NCI-H345 (cell line): ENCODE measurements at regions not wholly inside any gene's neighbourhood (a gene's known extent, or its start where the extent isn't known, plus 50 kb on each side); places are given as distances from the start of the nearest gene placed in this dataset.
"Not testable (repeated sequence)": the region's sequence is repeated elsewhere in the genome, so short reads cannot be mapped to it uniquely, and the experiment has no call there.

ENCODE experiments used
- DNase-seq: peaks from one replicate; lab custom pipeline; 2025; lab: John Stamatoyannopoulos, UW

DNA sequence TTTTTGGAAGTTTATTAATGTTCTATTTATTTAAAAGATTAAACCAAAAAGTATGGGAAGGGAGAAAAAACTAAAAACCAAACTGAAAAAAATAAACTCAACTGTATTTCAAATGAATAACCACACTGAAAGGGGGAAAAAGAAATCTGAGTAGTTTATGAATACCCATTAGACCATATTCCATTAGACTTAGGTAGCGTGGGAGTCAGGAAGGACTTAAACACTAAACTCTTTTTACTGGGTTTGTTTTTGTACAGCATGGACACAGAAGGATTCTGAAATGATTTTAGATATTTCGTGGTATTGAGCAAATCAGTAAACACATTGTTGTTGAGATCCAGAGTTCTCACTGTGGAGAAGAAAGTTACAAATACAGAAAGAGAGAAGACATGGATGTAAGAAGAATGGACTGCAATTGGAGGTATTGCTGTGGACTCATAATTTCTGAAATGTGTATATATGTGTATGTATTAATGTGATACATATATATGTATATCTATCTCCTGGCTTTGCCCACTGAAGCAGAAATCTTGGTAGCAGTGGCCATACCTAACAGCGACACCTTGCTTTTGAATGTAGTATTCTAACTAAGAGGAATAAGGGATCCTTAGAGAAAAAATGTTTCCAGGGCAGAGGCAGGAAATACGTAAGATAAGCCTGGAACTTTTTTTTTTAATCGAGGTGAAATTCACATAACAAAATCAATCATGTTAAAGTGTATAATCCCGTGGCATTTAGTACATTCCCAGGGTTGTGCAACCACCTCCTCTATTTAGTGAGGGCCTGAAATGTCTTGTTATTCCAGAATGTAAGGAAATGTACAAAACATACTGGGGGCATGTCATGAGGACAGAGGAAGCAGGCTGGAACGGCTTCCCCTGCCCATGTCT, 228.8 kb downstream of the SMARCA2 start:
- no peak for DNase-seq

DNA sequence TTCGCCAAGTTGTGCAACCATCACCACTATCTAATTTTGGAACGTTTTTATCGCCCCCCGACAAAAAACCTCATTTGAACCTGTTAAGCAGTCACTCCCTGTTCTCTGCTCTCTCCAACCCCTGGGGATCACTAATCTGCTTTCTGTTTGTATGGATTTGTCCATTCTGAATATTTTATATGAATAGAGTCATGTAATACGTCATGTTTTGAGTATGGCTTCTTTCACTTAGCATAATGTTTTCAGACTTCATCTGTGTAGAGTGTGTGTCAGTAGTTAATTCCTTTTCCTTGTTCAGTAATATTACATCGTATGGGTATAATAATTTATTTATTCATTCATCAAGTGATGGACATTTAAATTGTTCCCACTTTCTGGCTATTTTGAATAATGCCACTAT, 232.2 kb downstream of the SMARCA2 start:
- no peak for DNase-seq

DNA sequence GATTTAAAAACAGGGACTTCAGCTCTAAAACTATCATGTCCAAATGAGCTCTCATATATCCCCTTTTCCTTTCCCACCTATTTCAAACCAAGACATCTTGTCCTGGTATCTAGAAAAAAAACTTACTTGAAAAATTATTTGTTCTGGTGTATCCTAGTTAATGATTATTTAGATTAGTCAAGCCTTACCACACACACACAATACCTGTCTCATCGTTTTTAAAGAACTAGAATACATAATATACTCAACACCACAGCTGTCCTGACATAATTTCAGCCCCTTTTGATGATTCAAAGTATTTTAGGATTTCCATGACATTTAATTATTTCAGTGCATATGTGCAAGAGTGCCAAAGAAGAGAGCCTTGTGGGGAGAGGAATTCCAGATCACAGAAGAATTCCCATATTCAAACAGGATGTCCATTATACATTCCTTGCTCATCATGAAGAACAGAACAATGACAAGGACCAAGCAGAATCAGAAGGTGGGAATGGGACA, 233.7 kb downstream of the SMARCA2 start:
- DNase-seq, result no peak

DNA sequence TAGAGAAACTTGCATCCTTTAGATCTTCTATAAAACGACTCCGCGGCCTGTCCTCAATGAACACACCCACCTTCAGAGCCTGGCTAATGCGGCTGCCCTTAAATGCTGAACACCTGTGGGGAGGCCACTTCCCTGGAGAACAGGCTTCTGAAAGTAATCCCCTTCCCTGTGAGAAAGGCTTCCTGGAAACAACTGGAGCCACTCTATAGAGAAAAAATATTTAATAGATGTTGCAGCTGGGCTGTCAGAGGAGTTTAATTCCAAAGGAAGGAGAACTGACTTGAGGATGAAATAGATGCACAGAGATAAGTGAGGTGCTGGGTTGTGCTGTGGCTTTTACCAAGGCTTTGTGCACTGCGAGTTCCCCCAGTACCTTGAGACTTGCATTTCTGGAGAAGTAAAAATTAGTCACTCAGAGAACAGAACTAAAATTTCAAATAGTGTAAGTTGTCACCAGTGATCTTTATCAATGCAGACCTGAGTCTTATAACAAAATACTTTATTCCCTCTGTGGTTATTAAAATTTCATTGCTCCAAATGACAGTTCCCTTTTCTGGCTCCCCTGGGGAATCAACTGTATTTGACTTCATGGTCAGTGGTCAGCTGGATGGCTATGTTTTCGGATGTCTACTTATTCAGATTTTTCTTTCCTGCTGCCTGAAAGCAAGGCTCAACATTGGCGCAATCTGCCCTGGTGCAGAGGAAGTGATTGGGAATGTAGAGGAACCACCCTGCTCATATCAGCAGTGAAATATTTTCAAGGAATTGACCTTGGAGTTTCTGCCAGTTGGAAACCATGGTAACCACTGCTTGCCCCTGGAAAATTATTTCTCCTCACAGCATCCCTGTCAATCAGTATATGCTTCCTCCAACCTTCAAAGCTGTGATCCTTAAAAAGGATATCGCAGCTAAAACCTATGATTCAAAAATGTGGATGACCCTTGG, 238.8 kb downstream of the SMARCA2 start:
- DNase-seq, result peak; percentile 4

DNA sequence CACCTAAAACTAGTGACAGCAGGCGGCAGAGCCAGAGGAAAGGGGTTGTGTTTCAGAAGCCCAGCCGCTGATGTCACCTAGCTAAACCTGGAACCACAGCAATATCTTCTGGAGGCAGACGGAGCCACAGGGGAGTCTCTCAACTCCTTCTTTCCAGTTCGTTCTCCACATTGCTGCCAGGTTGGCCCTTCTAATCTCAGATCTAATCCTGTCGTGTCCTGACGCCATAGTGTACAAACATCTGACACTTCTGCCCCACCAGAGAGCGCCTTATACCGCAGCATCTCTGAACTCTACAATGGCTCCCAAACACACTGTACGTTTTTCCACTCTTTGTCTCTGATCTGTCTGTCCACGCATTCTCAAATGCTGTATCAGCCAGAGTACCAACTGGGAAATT, 240.0 kb downstream of the SMARCA2 start:
- peak; percentile 16 for DNase-seq

DNA sequence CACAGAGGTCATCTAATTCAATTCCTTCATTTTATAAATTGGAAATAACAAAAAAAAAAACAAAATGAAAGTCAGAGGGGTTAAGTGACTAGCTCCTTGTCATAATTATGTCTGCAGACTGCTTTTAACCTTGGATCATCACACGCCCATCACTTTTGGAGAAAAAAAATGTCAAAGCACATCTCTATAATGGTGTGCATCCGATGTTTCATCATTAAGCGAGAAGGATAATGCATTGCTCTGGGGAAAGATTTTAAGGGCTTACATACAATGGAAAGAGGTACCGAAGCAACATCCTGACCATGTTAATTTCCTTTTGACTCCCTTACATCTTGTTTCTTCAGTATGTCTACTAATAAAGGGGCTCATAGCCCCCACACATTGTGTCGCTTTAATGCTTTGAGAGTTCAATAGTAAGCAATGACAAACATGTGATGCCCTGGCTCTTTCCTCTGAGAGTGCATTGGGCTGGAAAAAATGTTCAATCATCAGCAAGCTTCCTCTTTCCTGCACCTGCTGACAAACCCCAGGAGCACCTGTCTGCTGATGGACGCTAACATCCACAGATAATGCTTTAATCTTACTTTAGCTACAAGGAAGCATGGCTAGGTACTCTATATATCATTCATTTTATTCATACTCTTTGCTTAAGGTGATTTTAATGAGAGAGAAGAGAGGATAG, 242.2 kb downstream of the SMARCA2 start:
- peak; percentile 73 for DNase-seq

DNA sequence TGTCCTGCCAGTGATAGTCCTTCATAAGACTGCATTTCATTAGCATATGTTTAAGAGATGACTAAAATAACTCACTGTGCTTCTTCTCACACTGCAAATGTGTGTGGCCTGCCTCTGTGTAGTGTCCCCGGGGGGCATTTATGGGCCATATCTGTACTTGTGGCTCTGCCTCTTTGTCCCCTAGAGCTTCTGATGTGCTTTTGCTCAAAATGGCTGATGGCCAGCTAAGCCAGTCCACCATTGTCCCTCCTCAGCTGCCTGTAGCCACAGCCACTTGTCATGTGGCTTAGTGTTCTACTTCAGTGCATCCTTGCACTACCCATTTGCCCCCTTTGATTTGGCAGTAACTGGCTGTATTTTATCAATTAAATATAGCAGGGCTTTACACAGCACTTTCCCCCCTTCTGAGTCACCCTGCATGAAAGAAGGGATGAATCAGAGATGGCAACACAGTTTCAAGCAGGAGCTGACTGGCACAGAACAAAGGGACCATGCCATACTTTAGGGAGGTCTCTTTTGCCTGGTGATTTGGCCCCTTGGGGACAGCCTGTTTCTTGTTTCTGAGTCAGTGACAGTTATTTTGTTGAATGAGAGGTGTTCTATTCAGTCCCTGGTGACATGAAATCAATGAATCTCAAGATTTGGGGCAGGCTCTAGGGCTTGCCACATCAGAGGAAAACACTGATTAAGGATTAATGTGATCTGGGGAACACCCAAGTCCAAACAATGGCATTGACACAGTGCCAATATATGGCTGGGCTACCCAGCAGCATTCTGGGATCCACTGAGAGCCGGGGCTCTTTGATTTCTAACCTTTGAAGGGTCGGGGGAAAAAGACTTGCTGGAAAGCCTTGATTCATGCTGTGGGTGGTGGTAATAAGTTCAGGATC, 245.5 kb downstream of the SMARCA2 start:
- peak; percentile 75 for DNase-seq

DNA sequence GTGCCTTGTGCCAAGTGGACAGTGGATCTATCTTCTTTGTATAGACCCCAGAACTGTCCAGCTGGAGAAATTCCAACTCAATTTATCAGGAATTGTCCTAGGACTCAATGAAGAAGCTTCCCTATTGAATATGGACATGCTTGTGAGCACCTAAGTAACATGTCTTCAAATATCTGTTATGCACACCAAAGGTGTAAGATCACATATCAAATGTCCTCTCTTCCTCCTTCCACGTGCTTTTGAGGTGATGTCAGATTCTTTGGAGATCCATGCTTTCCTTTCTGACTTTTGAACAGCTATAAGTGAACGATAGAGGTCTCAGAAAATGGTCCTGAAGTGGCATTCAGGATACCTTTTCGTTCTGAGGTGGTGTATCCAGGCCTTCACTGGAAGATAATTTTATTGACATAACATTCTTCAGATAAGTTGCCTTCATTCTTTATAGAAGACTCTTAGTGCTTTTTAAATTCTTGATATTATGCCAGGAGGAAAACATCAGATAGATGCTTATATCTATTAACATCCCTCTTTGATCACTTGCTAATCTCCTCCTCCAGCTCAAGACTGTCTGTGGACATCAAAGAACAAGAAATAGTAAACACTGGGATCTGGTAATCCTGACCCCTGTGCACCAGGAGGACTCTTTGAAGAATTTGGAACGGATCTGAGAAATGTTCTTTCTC, 246.4 kb downstream of the SMARCA2 start:
- DNase-seq, result no peak

DNA sequence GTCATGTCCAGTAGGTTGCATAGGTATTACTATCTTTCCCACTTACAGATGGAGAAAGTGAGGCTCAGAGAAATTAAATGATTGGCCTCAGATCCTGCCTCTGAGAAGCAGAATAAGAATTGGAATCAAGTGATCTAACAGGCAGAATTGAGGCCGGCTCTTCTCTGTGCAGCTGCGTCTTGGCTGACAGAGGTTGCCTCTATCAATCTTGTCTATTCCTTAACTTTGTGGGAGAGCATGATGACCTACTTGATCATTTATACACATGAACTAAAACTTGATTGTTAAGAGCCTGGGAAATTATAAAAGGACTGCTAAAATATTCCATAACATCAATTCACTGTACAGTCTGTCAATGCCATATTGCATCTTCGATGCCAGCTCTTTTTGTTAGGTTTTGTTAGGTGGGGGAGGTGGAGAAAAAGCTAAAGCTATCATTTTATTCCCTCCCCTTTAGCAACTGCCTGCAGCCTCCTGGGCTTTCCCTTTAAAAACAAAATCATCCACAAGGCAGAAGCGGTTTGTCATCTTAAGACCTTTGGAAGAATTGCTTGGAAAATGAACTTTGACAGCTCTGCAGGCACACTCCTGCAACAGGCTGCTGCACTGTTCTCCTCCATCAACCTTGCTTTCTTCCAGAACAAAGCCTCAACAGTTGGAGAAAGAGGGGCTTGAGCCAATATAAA, 247.4 kb downstream of the SMARCA2 start:
- DNase-seq, result no peak

DNA sequence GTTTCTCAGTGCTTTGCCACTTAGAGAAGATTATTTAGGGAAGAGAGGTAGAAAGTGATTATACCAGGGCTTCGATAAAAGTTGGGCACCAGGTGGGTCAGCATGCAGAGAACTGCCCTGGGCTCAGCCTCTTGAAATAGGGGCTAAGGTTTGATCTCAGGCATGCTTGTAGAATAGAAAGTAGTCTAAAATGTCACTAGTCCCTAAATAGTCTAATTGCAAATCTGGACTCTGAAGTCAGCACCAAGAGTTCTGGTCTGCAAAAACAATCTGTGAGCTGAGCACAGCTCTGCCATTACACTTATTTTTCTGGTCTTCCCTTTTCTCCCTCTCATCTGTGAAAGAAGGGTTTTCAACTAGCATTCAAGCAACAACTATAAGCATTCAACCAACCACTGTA, 248.0 kb downstream of the SMARCA2 start:
- no peak for DNase-seq

DNA sequence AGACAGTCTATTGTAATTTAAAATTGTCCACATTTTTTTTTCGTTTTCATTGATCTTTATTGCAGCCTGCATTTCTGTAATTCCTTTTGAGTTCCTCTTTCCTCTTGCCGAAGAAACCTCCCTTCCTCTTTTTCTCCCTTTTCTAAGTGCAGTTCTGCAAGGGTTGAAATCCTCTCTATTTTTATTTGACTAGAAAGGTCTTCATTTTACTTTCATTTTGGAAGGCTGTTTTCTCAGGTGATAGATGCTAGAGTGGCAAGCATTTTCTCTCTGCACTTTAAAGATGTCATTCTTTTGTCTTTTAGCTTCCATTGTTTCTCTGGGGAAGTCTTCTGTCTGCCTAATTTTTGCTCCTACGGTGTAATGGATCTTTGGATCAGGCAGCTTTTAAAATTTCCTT, 248.5 kb downstream of the SMARCA2 start:
- DNase-seq, result no peak

DNA sequence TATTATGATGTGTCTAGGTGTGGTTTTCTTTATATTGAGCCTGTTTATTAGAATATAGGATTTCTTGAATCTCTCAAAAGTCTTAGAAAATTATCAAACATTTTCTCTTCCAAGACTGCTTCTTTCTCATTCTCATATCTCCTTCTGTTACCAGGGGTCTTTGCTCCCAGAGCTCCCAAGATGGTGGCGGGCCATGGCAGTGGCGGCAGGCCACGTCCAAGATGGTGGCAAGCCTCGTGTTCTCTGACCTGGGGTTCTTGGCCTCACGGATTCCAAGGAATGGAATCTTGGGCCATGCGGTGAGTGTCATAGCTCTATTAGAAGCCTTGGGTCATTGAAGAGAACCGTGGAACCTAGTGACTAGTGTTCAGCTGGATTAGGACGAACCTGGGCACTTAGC, 248.9 kb downstream of the SMARCA2 start:
- no peak for DNase-seq

DNA sequence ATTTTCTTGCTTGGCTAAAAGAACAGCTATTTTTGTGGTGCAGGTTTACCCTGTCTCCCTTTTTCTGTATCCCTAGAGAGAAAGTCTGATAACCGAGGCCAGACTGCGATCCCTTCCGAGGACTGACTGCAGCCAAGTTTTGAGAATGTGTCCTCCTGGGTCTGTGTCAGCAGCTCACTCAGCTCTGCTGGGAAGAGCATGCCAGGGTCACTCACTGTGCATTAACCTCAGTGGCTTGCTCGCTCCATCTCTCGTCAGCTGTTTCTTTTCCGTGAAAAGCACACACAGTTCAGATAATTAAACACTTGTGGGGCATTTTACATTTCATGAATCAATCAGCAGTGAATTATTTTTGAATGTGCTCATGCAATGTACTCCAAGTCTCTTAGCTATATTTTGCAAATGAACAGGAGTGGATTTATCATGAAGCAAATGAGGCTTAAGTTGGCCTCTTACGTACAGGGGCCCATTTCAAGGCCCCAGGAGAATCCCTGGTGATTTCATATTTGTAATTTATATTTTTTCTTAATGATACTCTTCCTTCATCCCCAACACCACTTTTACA, 252.1 kb downstream of the SMARCA2 start:
- DNase-seq, result no peak

DNA sequence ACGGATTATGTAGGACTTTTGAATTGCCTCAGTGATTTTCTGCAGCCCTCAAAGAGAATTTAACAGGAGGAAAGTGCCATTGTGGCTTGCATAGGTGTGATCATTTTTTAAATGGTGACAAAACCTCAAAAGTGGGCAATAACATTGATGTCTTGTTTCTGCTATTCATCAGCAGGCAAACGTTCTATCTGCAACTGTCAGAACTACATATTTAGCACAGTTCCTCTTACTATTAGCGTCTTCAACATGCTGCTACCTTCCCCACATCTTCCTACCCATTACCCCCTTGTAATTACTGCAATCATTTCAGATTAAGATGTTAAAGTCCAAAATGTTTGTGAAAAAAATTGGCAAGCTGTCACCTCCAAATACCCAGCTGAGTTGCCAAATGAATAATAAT, 254.6 kb downstream of the SMARCA2 start:
- no peak for DNase-seq

DNA sequence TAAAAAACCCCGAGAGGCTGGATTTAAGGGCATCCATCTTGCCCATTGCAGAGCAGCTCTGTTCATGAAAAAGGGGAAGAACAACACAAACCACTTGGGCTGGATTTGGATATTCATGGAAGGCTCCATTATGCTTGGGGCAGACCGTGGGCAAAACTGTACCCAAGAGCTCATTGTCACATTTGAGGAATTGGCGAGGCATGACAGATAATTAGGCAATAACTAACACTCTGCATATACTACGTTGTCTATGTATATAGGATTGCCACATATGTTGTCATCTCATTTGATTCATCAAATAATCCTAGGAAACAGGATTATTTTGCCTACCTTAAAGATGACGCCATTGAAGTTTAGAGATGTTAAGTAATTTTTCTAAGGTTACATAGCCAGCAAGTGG, 255.4 kb downstream of the SMARCA2 start:
- DNase-seq, result no peak

DNA sequence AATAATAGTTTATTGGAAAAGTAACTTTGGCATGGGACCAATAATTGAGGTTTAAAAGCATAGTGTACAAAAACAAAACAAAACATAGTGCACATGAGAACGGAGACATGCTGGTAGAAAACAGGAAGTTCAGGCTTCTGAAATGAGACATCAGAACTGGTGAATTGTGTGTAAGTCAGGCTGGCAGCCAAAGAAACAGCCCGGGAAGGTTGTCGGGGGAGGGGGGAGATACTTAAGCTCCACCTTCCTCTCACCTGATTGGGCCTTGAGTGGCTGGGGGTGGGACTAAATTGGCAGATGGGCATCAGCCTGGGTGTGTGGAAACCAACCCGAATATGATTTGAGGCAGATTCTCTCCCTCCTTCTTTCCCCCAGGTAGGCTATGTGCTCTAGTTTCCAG, 256.3 kb downstream of the SMARCA2 start:
- DNase-seq, result peak; percentile 12

DNA sequence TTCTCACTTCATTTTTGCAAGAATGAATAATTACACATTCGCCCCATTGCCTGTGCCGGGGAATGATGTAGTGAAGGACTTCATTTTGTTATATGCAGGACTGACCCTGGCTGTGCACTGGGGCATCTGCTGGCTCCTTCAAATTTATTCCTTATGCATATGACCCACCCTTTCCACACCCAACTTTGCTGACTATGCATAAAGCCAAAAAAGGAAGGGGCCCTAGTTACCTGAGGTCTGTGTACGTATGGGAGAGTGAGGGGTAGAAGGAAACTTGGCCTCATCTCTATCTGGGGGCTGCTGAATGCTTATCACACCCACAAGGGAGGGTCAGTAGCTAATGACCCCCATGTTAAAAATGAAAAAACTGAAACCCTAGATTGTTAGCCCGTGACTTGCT, 259.6 kb downstream of the SMARCA2 start:
- DNase-seq, result no peak

DNA sequence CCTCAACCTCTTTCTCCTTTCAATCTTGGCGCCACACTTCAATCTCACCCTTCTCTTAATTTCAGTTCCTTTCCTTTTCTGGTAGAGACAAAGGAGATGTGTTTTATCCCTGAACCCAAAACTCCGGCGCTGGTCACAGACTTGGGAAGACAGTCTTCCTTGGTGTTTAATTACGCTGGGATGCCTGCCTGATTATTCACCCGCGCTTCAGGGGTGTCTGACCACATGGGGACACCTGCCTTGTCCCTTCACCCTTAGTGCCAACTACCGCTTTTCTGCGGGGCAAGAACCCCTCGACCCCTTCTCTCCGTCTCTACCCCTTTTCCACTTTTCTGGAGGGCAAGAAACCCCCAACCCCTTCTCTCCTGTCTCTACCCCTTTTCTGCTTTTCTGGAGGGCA, 261.1 kb downstream of the SMARCA2 start:
- no peak for DNase-seq

DNA sequence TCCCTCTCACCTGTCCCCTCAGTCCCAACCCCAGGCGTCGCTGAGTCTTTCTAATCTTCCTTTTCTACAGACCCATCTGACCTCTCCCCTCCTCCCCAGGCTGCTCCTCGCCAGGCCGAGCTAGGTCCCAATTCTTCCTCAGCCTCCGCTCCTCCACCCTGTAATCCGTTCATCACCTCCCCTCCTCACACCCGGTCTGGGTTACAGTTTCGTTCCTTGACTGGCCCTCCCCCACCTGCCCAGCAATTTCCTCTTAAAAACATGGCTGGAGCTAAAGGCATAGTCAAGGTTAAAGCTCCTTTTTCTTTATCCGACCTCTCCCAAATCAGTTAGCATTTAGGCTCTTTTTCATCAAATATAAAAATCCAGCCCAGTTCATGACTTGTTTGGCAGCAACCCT, 262.0 kb downstream of the SMARCA2 start:
- DNase-seq, result not testable (repeated sequence)

DNA sequence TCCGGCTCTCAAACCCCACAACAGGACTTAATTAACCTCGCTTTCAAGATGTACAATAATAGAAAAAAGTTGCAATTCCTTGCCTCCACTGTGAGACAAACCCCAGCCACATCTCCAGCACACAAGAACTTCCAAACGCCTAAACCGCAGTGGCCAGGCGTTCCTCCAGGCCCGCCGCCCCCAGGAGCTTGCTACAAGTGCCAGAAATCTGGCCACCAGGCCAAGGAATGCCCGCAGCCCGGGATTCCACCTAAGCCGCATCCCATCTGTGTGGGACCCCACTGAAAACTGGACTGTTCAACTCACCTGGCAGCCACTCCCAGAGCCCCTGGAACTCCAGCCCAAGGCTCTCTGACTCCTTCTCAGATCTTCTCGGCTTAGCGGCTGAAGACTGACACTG, 262.5 kb downstream of the SMARCA2 start:
- not testable (repeated sequence) for DNase-seq
